Kasumi-1 (cell line): ENCODE measurements at regions not wholly inside any gene's neighbourhood (a gene's known extent, or its start where the extent isn't known, plus 50 kb on each side); places are given as distances from the start of the nearest gene placed in this dataset.

Experiments
- DNase-seq, 2 experiments: peaks; one replicate each; lab custom pipeline; 2025; lab: John Stamatoyannopoulos, UW

GRCh38 chr6:168384045-168385036 lies 56.6 kb upstream of the SMOC2 start:
- no peak for DNase-seq

DNA sequence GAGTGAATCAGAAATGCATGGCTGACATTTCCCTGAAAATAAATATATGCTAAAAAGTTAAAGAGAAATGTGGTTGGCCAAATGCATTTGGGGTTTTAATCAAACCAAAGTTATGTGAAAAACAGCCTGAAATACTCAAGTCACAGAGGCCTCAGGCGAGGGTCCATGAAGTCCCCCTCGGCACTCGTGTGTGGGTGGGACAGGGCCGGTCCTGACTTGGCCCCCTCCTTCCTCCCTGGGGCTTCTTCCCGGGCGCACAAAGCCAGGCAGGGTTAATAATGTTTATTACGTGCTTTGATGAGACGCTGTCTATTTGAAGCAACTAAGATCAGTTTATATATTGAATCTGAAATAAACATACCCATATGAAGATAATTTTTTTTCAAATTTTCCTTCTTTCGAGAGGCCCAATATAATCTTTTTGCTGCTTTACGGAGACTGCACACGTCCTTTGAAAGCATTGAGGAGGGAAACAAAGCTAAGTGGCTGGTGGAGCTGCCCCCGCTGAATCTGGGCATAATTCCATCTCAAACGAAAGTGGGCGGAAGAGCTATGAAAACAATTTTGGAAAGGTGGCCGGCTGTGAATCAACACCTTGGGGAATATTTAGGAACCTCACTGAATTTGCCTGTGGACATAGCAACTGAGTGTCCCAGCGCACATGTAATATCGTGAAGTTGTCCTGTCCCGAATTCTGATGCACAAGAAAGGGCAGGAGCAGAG lies 55.8 kb upstream of the SMOC2 start:
- no peak for DNase-seq

DNA sequence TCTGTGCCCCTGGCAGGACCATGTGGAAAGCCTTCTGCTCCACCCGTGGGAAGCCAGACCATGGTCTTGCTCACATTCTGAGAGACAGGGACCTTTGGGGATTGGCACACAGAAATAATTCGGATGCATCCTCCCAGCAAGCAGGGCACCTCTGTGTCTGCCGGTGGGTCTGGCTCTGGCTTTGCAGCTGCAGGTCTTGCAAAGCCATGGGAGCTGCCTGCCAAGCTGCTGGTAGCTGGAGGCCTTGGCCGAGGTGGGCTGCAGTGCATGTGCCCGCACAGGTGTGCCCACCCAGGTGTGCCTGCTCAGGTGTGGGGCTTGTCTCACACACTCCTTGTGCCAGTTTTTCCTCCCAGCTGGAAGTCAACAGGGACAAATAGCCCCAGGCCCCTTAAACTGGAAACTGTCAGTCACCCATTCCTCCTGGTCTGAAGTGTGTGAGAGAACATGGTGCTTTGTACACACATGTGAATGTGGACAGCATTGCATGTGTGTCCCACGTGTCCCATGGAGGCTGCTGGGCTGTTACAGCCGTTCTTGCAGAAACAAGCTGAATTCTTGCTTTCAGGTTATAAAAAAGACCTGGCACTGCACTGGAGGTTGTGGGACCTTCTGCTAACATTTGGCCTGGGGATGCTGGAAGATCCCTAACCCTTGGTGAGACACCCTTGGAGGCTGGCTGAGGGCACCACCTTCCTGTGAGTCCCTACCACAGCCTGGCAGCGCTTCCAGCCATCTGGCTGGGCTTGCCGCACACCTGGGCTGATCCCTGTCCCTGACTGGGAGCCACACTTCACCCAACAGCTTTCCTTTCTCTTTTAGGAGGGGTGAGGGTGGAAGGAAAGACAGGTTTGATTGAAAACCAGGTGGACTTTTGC lies 54.9 kb upstream of the SMOC2 start:
- no peak for DNase-seq

DNA sequence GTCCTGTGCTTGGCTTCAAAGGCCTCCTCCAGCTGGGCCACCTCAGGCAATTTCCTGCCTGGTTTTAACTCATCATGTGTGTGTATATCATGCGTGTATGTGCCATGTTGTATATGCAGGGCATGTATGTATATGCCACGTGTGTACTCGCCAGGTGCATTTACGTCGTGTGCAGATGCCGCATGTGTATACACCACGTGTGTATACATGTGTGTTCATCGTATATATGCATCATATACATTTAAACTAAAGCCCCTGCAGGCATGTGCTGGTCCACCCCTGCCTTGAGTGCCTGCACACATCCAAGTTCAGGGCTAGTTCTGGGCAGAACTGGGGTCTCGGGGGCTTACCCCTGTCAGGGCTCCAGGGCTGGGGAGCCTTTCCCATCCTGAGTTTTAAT lies 54.0 kb upstream of the SMOC2 start:
- no peak for DNase-seq

- no peak for DNase-seq
These were observed 53.6 kb upstream of the SMOC2 start for GRCh38 chr6:168387426-168387825.

DNA sequence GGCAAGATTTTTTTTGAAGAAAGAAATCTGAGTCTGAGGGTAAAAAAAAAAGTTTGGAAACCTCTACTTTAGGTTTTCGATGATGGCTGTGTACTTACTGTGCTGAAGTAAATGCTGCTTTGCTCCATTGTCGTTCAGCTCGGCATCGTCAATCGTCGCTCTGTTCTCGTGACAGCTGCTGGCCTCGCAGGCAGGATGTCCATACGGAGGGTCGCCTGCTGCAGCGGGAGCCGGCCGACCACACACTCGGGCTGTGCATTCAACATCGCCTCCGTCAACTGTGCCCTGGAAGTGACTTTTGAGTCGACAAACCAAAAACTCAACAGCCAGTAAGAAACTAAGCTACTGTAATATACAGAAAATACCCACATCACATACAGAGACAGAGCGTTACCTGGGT lies 53.1 kb upstream of the SMOC2 start:
- no peak for DNase-seq

GRCh38 chr6:168388641-168389633 lies 52.0 kb upstream of the SMOC2 start:
- DNase-seq = no peak

GRCh38 chr6:168390749-168391420 lies 50.1 kb upstream of the SMOC2 start:
- no peak for DNase-seq
